Right lobe of liver (tissue), 6 donors: ENCODE measurements at regions not wholly inside any gene's neighbourhood (a gene's known extent, or its start where the extent isn't known, plus 50 kb on each side); places are given as distances from the start of the nearest gene placed in this dataset.
"Not testable (repeated sequence)": the region's sequence is repeated elsewhere in the genome, so short reads cannot be mapped to it uniquely, and the experiment has no call there.

Source experiments
- ATAC-seq, 4 donors: fragments of 200-7000 bp; cut with Tn5 transposase; one replicate each; pipeline ENCODE4 v1.9.1; 2020; ENCODE audit warnings: mild to moderate bottlenecking in 4 of 4, moderate library complexity in 4 of 4
- DNase-seq, 3 donors: peaks; one replicate each; pipeline ENCODE4 v3.0.0-alpha.2; 2020
- H3K27ac ChIP-seq, 3 donors: fragments of 200-600 bp; one replicate each; pipeline ENCODE4 v1.8.0; 2022
- H3K27me3 ChIP-seq, 2 donors: fragments of 200-600 bp; one replicate each; pipeline ENCODE4 v1.8.0; 2022
- H3K36me3 ChIP-seq, 4 donors: fragments of 200-600 bp; sonication (generic) in 1 of 4; one replicate each; pipeline versions ENCODE4 v1.5.1 to v1.8.0; 2017 to 2022; ENCODE audit warnings: control low read depth in 1 of 4
- H3K4me1 ChIP-seq, 4 donors: fragments of 200-600 bp; sonication (generic) in 1 of 4; one replicate each; pipeline versions ENCODE4 v1.5.1 to v1.8.0; 2017 to 2022; ENCODE audit warnings: control low read depth in 1 of 4
- H3K4me3 ChIP-seq, 3 donors: fragments of 200-600 bp; one replicate each; pipeline ENCODE4 v1.8.0; 2022
- H3K9me3 ChIP-seq, 4 donors: fragments of 200-600 bp; sonication (generic) in 1 of 4; one replicate each; pipeline versions ENCODE4 v1.5.1 to v1.8.0; 2017 to 2022; ENCODE audit warnings: control low read depth in 1 of 4
- POLR2A ChIP-seq: fragments of 450-650 bp; IDR thresholded peaks from one replicate; pipeline ENCODE4 v1.6.1; 2017; ENCODE audit warnings: antibody characterized with exemption, mild to moderate bottlenecking
- WGBS: methylation state at CpG from one replicate; pipeline ENCODE4 v1.1.6; 2018; ENCODE audit warnings: low coverage, low lambda C conversion rate; ENCODE audit not compliant: insufficient coverage; ENCODE audit errors: missing lambda C conversion rate; 5-methylcytosine and 5-hydroxymethylcytosine counted together
- intact Hi-C, 2 donors: fragments of 100-400 bp; cut with DNase I; formaldehyde crosslinking; loops; one replicate each; pipeline versions ENCODE4 v1.11.2 to v1.14.1; 2022
- TF ChIP-seq, protein P1 (sequence below), 4 donors: fragments of 200-600 bp in 3 of 4; fragments of 450-650 bp in 1 of 4; IDR thresholded peaks; one replicate each; pipeline versions ENCODE4 v1.5.1 to v1.8.0; 2016 to 2022; ENCODE audit warnings: antibody characterized with exemption in 4 of 4, mild to moderate bottlenecking in 2 of 4
- donor health status: DM: no; HTN: yes; CAD: no.
- donor health status: DM: no; HTN: no; CAD: no.
- donor health status: DM: no; HTN: no; CAD: no.
- donor health status: DM: no; HTN: yes; CAD: no.
- donor health status: DM: no; HTN: yes; CAD: no.

DNA sequence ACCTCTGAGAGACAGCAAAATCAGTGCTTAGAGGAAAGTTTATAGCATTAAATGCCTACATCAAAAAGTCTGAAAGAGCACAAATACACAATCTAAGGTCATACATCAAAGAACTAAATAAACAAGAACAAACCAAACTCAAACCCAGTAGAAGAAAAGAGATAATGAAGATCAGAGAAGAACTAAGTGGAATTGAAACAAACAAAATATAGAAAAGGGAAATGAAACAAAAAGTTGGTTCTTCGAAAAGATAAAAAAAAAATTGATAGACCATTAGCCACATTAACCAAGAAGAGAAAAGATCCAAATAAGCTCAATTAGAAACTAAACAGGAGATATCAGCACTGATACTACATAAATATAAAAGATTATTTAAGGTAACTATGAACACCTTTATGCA, 280.0 kb upstream of the NRG3 start:
- Histone ChIP-seq H3K4me1 (no peaks in the 10 kb centered on the region), H3K9me3 (no peaks in the 10 kb centered on the region), H3K36me3 (no peaks in the 10 kb centered on the region), H3K4me3 (no peak overlapping the region), H3K27me3 (no peaks in the 10 kb centered on the region), H3K27ac (no peak overlapping the region)
- DNase-seq (no peak), ATAC-seq (no peak)
- TF ChIP-seq POLR2A: no peak
- TF ChIP-seq, protein P1, sequence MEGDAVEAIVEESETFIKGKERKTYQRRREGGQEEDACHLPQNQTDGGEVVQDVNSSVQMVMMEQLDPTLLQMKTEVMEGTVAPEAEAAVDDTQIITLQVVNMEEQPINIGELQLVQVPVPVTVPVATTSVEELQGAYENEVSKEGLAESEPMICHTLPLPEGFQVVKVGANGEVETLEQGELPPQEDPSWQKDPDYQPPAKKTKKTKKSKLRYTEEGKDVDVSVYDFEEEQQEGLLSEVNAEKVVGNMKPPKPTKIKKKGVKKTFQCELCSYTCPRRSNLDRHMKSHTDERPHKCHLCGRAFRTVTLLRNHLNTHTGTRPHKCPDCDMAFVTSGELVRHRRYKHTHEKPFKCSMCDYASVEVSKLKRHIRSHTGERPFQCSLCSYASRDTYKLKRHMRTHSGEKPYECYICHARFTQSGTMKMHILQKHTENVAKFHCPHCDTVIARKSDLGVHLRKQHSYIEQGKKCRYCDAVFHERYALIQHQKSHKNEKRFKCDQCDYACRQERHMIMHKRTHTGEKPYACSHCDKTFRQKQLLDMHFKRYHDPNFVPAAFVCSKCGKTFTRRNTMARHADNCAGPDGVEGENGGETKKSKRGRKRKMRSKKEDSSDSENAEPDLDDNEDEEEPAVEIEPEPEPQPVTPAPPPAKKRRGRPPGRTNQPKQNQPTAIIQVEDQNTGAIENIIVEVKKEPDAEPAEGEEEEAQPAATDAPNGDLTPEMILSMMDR (IDR thresholded peaks at IDR 0.05): no peak
- 55% methylated on average over 1 of the region's 1 CpG for WGBS
- intact Hi-C loops: no loop called here

DNA sequence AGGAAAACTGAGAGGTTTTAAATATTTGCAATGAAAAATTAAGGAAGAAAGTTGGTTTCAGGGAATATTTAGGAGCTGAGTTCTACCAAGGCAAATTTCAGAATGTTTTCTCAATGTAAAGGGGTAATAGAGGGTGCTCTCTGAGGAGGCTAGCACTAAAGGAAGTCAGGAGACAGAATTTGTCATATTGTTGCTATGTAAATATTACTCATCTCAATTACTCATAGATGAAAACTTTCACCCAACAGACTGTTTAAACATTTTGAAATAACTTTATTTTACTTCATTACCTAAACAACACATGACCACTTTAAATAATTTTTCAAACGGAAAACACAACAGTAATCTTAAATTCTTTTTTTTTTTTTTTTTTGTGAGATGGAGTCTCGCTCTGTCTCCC, 274.8 kb upstream of the NRG3 start:
- TF ChIP-seq POLR2A: no peak
- TF ChIP-seq, protein P1 (IDR thresholded peaks at IDR 0.05): no peak
- DNase-seq: no peak
- no peaks in the 10 kb centered on the region for H3K27me3 ChIP-seq
- no peaks in the 10 kb centered on the region for H3K4me1 ChIP-seq
- no peaks in the 10 kb centered on the region for H3K9me3 ChIP-seq
- no peak overlapping the region for H3K27ac ChIP-seq
- ATAC-seq: peak in 1 of 4 donors; percentile 36
- WGBS: 50% methylated on average over 2 of the region's 2 CpGs
- H3K4me3 ChIP-seq: no peak overlapping the region
- intact Hi-C loops: no loop called here
- no peaks in the 10 kb centered on the region for H3K36me3 ChIP-seq

DNA sequence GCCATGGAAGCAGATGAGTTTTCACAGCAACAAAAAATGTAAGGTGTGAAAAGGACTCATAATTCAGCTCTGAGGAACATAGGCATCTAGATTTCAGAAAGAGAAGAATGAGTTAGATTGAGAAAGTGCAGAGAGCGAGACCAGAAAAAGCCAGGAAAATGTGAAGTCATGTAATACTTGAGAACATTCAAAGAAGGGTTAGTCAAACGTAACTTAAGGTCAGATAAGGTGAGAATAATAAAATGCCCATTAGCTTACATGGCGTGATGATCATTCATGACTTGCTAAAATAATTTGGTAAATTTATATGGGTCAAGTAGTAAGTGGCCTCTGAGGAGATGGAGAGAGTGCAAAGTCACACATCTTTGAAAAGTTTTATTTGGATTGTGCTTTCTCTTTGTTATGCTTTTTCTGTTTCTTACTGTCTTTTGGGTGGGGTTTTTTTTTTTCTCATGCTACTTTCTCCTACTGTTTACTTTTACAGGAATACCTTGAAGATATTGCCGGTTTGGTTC, 271.8 kb upstream of the NRG3 start:
- Histone ChIP-seq H3K4me3 (no peak overlapping the region), H3K4me1 (no peaks in the 10 kb centered on the region), H3K9me3 (no peaks in the 10 kb centered on the region), H3K27ac (no peak overlapping the region), H3K36me3 (no peaks in the 10 kb centered on the region), H3K27me3 (no peaks in the 10 kb centered on the region)
- TF ChIP-seq POLR2A: no peak
- TF ChIP-seq, protein P1 (IDR thresholded peaks at IDR 0.05): no peak
- no peak for ATAC-seq
- WGBS: 56% methylated on average over 4 of the region's 4 CpGs
- intact Hi-C loops: no loop called here
- DNase-seq: no peak

DNA sequence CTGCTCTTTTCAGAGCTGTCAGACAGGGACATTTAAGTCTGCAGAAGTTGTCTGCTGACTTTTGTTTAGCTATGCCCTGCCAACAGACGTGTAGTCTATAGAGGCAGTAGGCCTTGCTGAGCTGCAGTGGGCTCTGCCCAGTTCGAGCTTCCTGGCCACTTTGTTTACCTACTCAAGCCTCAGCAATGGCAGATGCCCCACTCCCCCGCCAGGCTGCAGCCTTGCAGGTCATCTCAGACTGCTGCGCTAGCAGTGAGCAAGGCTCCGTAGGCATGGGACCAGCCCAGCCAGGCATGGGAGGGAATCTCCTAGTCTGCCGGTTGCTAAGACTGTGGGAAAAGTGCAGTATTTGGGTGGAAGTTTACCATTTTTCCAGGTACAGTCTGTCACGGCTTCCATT, 230.5 kb upstream of the NRG3 start:
- H3K27me3 ChIP-seq, DNase-seq, H3K27ac ChIP-seq, H3K4me1 ChIP-seq, H3K4me3 ChIP-seq, ATAC-seq, H3K9me3 ChIP-seq, intact Hi-C loops, H3K36me3 ChIP-seq: not testable (repeated sequence)
- 50% methylated on average over 1 of the region's 7 CpGs for WGBS

DNA sequence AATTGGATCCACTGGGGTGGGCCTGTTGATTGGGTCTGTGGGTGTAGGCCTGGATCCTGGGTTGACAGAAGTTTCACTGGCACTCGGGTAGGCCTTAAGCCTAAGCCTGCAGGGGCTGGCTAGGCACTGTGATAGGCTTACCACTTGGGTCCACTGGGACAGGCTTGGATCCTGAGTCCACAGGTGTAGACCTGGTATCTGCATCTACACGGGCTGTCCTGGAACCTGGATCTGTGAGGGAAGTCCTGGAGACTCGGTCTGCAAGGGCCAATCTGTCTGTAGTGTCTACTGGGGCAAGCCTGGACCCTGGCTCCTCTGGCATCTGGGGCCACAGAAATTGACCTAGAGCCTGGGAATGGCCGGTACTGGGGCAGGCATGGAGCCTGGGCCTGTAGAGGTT, 219.0 kb upstream of the NRG3 start:
- intact Hi-C loops: no loop called here
- no peaks in the 10 kb centered on the region for H3K4me1 ChIP-seq
- no peak overlapping the region for H3K4me3 ChIP-seq
- DNase-seq (no peak), ATAC-seq (peak in 1 of 4 donors; percentile 33)
- 80% methylated on average over 1 of the region's 4 CpGs for WGBS
- no peaks in the 10 kb centered on the region for H3K27me3 ChIP-seq
- H3K36me3 ChIP-seq: no peaks in the 10 kb centered on the region
- H3K9me3 ChIP-seq: no peaks in the 10 kb centered on the region
- no peak overlapping the region for H3K27ac ChIP-seq
- TF ChIP-seq, protein P1 (IDR thresholded peaks at IDR 0.05): no peak
- no peak for TF ChIP-seq POLR2A
